ENCODE measurements at regions not wholly inside any gene's neighbourhood (a gene's known extent, or its start where the extent isn't known, plus 50 kb on each side); places are given as distances from the start of the nearest gene placed in this dataset.

GRCh38 chr11:115042002-115042401 is 363.7 kb downstream of the NXPE2 start (continued):
- TF ChIP-seq WRNIP1 (IDR thresholded peaks at IDR 0.05; ENCODE audit: borderline replicate concordance, low read depth, low read length) (no peak), CBX5 (IDR thresholded peaks at IDR 0.05; ENCODE audit: low read depth) (no peak), RAD21 (IDR thresholded peaks at IDR 0.05; ENCODE audit: insufficient read depth, low read depth, low read length) (no peak), SMAD1 (IDR thresholded peaks at IDR 0.05; ENCODE audit: low read depth, partially characterized antibody) (no peak), MEF2A (IDR thresholded peaks at IDR 0.05; ENCODE audit: insufficient read depth, low read depth, low read length) (no peak)

DNA sequence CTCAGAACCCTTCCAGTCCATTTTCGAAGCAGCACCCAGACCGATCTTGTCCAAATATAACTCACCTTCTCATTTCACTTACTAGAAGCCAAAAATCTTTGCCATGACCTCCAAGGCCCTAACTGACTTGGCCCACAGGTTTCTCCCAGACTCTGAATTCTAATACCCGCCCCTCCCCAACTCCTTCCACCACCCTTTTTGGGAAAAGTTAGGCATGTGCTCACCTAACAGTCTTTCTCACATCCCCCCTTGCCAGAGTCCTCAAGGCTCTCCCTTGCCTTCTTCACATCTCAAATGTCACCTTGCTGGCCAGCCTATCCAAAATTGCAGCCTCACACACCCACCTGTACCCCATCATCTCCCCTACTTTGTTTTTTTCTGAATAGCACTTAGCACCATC is 369.3 kb downstream of the NXPE2 start:
- no TSS peak for BruUV-seq (replicated peaks)
- CTCF ChIA-PET, result no interaction called here
- intact Hi-C loops (cut with micrococcal nuclease; ENCODE audit: unreplicated experiment), result no loop called here
- Histone ChIP-seq H3K4me1 (ENCODE audit: control insufficient read depth, insufficient read depth, low read length) (no peaks in the 10 kb centered on the region), H3K27me3 (replicated peaks in 1 of 2; ENCODE audit: control insufficient read depth in 2 of 2, insufficient read depth in 2 of 2, low read length in 1 of 2) (no peaks in the 10 kb centered on the region; a peak in 1 of 4 replicates), H3K9ac (ENCODE audit: control insufficient read depth, insufficient read depth, low read length) (no peak overlapping the region), H4K20me1 (ENCODE audit: control insufficient read depth, insufficient read depth) (no peaks in the 10 kb centered on the region), H3K36me3 (ENCODE audit: control insufficient read depth in 2 of 2, insufficient read depth in 2 of 2, low read length in 1 of 2) (no peaks in the 10 kb centered on the region), H3K9me3 (replicated peaks; ENCODE audit: control insufficient read depth, insufficient read depth, low read length) (no peaks in the 10 kb centered on the region), H3K27ac (ENCODE audit: control insufficient read depth, insufficient read depth) (no peak overlapping the region), H3K4me2 (ENCODE audit: control insufficient read depth, insufficient read depth) (no peak overlapping the region), H3K4me3 (no peak overlapping the region), H3K79me2 (ENCODE audit: control insufficient read depth, insufficient read depth, low read length) (no peaks in the 10 kb centered on the region), H2AFZ (ENCODE audit: control insufficient read depth, low read depth, low read length) (no peak overlapping the region)
- FAIRE-seq, result no peak
- TF ChIP-seq IKZF1 (conservative IDR thresholded peaks at IDR 0.05), result no peak
- TF ChIP-seq RAD51 (IDR thresholded peaks at IDR 0.05), result no peak
- DNase-seq (ENCODE audit: low read depth, low spot score), result no peak
- 31% methylated on average over 3 of the region's 3 CpGs for WGBS (ENCODE audit: insufficient coverage, insufficient replicate concordance, low lambda C conversion rate, missing lambda C conversion rate)
- POLR2A ChIA-PET, result no interaction called here
- ATAC-seq, result no peak
- in situ Hi-C loops (cut with MboI), result no loop called here
- RAD21 ChIA-PET (ENCODE audit: unreplicated experiment), result no interaction called here
- SMC1A ChIA-PET (ENCODE audit: uncharacterized antibody, unreplicated experiment), result no interaction called here

DNA sequence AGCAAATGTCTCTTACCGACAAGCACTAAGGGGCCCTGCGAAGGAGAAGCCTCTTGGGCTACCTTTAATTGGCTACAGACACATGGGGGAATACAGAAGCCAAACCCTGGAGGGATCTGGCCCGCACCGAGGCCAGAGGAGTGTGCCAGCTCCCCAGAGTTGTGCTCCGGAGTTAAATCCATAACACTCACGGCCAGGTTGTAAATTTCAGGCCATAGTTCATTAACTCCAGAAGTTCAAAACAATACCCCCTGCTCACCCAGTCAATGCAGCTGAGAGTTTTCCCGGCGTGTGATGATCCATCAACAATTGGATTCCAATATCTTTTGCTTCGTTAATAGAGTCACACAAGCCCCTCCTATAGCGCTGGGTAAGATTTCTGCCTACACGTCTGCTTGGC is 371.5 kb downstream of the NXPE2 start:
- ATAC-seq (no peak), FAIRE-seq (no peak), DNase-seq (ENCODE audit: low read depth, low spot score) (no peak)
- Histone ChIP-seq H3K9ac (ENCODE audit: control insufficient read depth, insufficient read depth, low read length) (no peak overlapping the region), H3K27me3 (replicated peaks in 1 of 2; ENCODE audit: control insufficient read depth in 2 of 2, insufficient read depth in 2 of 2, low read length in 1 of 2) (no peaks in the 10 kb centered on the region; a peak in 1 of 4 replicates), H3K4me2 (ENCODE audit: control insufficient read depth, insufficient read depth) (no peak overlapping the region), H2AFZ (ENCODE audit: control insufficient read depth, low read depth, low read length) (no peak overlapping the region), H3K36me3 (ENCODE audit: control insufficient read depth in 2 of 2, insufficient read depth in 2 of 2, low read length in 1 of 2) (no peaks in the 10 kb centered on the region), H3K4me3 (no peak overlapping the region), H3K9me3 (replicated peaks; ENCODE audit: control insufficient read depth, insufficient read depth, low read length) (no peaks in the 10 kb centered on the region), H3K27ac (ENCODE audit: control insufficient read depth, insufficient read depth) (no peak overlapping the region), H3K79me2 (ENCODE audit: control insufficient read depth, insufficient read depth, low read length) (no peaks in the 10 kb centered on the region), H4K20me1 (ENCODE audit: control insufficient read depth, insufficient read depth) (no peaks in the 10 kb centered on the region), H3K4me1 (ENCODE audit: control insufficient read depth, insufficient read depth, low read length) (no peaks in the 10 kb centered on the region)
- CTCF ChIA-PET, result no interaction called here
- no TSS peak for BruUV-seq (replicated peaks)
- intact Hi-C loops (cut with micrococcal nuclease; ENCODE audit: unreplicated experiment) (no loop called here), in situ Hi-C loops (cut with MboI) (no loop called here)
- POLR2A ChIA-PET, result no interaction called here
- RAD21 ChIA-PET (ENCODE audit: unreplicated experiment), result no interaction called here
- WGBS (ENCODE audit: insufficient coverage, insufficient replicate concordance, low lambda C conversion rate, missing lambda C conversion rate), result 55% methylated on average over 11 of the region's 11 CpGs
- SMC1A ChIA-PET (ENCODE audit: uncharacterized antibody, unreplicated experiment), result no interaction called here
- TF ChIP-seq ETV6 (conservative IDR thresholded peaks at IDR 0.05 in 1 of 2, IDR thresholded peaks at IDR 0.05 in 1 of 2; ENCODE audit: borderline replicate concordance in 1 of 2, low read depth in 1 of 2) (no peak), SUZ12 (IDR thresholded peaks at IDR 0.05; ENCODE audit: unreplicated experiment) (no peak), ZSCAN29 (IDR thresholded peaks at IDR 0.05) (no peak)
- TF ChIP-seq, protein P1, sequence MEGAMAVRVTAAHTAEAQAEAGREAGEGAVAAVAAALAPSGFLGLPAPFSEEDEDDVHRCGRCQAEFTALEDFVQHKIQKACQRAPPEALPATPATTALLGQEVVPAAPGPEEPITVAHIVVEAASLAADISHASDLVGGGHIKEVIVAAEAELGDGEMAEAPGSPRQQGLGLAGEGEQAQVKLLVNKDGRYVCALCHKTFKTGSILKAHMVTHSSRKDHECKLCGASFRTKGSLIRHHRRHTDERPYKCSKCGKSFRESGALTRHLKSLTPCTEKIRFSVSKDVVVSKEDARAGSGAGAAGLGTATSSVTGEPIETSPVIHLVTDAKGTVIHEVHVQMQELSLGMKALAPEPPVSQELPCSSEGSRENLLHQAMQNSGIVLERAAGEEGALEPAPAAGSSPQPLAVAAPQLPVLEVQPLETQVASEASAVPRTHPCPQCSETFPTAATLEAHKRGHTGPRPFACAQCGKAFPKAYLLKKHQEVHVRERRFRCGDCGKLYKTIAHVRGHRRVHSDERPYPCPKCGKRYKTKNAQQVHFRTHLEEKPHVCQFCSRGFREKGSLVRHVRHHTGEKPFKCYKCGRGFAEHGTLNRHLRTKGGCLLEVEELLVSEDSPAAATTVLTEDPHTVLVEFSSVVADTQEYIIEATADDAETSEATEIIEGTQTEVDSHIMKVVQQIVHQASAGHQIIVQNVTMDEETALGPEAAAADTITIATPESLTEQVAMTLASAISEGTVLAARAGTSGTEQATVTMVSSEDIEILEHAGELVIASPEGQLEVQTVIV (IDR thresholded peaks at IDR 0.05; ENCODE audit: borderline replicate concordance, partially characterized antibody), result no peak

Data from GM12878 (cell line).